OCI-LY3 (cell line): ENCODE measurements at regions not wholly inside any gene's neighbourhood (a gene's known extent, or its start where the extent isn't known, plus 50 kb on each side); places are given as distances from the start of the nearest gene placed in this dataset.
A peak's percentile ranks its signal among the peaks of the same experiment; 100 is the strongest.

ENCODE experiments used
- H2AFZ ChIP-seq: fragments of 200-600, 300-600 bp; shearing (Covaris generic); 2 replicates; pipeline ENCODE4 v1.6.0; 2014; ENCODE audit warnings: antibody characterized with exemption, low read depth, low read length
- H3K27ac ChIP-seq: fragments of 200-600, 300-600 bp; sonication (generic); 2 replicates; pipeline ENCODE4 v1.5.1; 2014; ENCODE audit warnings: mild to moderate bottlenecking, low read length, moderate library complexity, mixed read lengths
- H3K27me3 ChIP-seq: fragments of 200-600, 300-600 bp; sonication (generic); 2 replicates; pipeline ENCODE4 v1.6.1; 2014; ENCODE audit warnings: low read depth, low read length, mixed read lengths
- H3K36me3 ChIP-seq: fragments of 200-600, 300-600 bp; sonication (generic); replicated peaks from 2 replicates; pipeline ENCODE3; 2014; ENCODE audit warnings: low read depth, low read length, mixed read lengths
- H3K4me1 ChIP-seq: fragments of 300-600, 200-600 bp; sonication (generic); 2 replicates; pipeline ENCODE4 v1.6.1; 2014; ENCODE audit warnings: low read length, mixed read lengths
- H3K4me2 ChIP-seq: fragments of 200-600, 300-600 bp; sonication (generic); 2 replicates; pipeline ENCODE4 v1.6.1; 2014; ENCODE audit warnings: low read length, mixed read lengths
- H3K4me3 ChIP-seq: fragments of 300-600, 200-600 bp; sonication (generic); 2 replicates; pipeline ENCODE4 v1.5.1; 2014; ENCODE audit warnings: antibody characterized with exemption, mild to moderate bottlenecking, low read length, moderate library complexity
- H3K79me2 ChIP-seq: fragments of 300-600, 200-600 bp; shearing (Covaris generic); 2 replicates; pipeline ENCODE4 v1.6.1; 2014; ENCODE audit warnings: mild to moderate bottlenecking, low read length, mixed read lengths
- H3K9ac ChIP-seq: fragments of 300-600, 200-600 bp; shearing (Covaris generic); 2 replicates; pipeline ENCODE4 v1.6.0; 2014; ENCODE audit warnings: mild to moderate bottlenecking, low read length, moderate library complexity
- H3K9me3 ChIP-seq: fragments of 200-600, 300-600 bp; shearing (Covaris generic); 2 replicates; pipeline ENCODE4 v1.6.1; 2014; ENCODE audit warnings: low read length, mixed read lengths; ENCODE audit not compliant: insufficient read depth
- H4K20me1 ChIP-seq: fragments of 200-600, 300-600 bp; sonication (generic); 2 replicates; pipeline ENCODE4 v1.6.1; 2016; ENCODE audit warnings: low read length, mixed read lengths; ENCODE audit not compliant: insufficient read depth
- EZH2phosphoT487 ChIP-seq: fragments of 200-600 bp; shearing (Covaris generic); IDR thresholded peaks from 2 replicates; pipeline ENCODE4 v1.6.1; 2018; ENCODE audit warnings: antibody characterized with exemption, mixed run types, low read depth
- TF ChIP-seq, protein P1 (sequence below): fragments of 200-600, 300-600 bp; sonication (generic); IDR thresholded peaks from 2 replicates; pipeline ENCODE4 v1.5.1; 2014; ENCODE audit warnings: antibody characterized with exemption, low read length, low read depth

DNA sequence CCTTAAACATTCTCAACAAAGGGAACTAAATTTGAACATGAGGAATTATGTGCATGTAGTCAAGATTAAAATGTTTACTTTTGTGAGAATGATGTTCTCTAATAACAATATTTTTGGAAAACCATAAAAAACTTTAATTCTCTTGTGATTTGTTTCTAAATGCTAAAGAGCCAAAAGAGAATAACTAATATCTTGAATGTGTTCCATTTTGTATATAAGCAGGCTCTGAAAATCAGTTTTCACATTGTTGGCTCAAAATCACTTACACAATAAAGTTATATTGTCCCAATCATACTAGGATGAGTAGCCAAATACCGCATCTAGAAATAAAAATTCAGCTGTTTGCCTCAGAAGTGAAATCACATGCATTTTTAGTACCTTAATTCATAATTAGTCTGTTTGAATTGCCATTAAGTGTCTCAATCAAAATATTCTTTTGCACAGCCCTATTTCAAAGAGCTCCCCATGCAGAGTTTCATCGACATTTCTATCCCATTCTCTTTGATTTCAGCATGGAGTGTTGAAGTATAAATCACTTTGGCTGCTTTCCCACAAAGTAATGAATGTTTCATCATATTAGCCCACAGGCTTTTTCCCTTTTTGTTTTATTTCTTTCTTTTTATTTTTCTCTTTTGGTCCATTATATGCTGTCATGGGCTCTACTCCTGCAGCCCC lies 420.3 kb upstream of the POM121L12 start:
- Histone ChIP-seq H3K4me2 (no peak overlapping the region), H3K9ac (no peak overlapping the region), H3K4me1 (peaks cover 13% of the 10 kb centered on the region), H3K9me3 (no peaks in the 10 kb centered on the region), H3K27ac (no peak overlapping the region), H3K27me3 (no peaks in the 10 kb centered on the region), H3K4me3 (no peak overlapping the region), H4K20me1 (no peaks in the 10 kb centered on the region), H3K36me3 (no peaks in the 10 kb centered on the region), H3K79me2 (no peaks in the 10 kb centered on the region), H2AFZ (no peak overlapping the region)
- no peak for TF ChIP-seq EZH2phosphoT487
- TF ChIP-seq, protein P1, sequence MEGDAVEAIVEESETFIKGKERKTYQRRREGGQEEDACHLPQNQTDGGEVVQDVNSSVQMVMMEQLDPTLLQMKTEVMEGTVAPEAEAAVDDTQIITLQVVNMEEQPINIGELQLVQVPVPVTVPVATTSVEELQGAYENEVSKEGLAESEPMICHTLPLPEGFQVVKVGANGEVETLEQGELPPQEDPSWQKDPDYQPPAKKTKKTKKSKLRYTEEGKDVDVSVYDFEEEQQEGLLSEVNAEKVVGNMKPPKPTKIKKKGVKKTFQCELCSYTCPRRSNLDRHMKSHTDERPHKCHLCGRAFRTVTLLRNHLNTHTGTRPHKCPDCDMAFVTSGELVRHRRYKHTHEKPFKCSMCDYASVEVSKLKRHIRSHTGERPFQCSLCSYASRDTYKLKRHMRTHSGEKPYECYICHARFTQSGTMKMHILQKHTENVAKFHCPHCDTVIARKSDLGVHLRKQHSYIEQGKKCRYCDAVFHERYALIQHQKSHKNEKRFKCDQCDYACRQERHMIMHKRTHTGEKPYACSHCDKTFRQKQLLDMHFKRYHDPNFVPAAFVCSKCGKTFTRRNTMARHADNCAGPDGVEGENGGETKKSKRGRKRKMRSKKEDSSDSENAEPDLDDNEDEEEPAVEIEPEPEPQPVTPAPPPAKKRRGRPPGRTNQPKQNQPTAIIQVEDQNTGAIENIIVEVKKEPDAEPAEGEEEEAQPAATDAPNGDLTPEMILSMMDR: no peak

DNA sequence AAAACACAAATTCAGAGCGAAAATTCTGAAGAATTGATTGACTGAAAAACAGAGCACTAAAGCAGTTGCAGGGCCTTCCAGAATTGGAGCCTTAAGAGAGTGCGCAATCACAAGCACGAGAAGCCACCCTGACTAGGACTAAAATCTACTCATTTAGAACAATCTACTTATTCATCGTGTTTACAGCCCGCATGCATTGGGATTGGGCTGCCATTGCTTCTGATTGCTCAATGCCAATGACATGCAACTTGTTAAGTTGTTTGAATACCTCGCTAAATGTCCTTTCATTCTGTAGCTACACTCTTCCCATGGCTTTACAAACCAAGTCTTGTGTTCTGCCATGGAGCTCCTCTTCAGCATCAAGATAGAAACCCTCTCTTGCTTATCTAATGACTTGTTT lies 425.9 kb upstream of the POM121L12 start:
- H4K20me1 ChIP-seq: no peaks in the 10 kb centered on the region
- H3K9ac ChIP-seq: no peak overlapping the region
- no peak overlapping the region for H3K27ac ChIP-seq
- no peaks in the 10 kb centered on the region; the same call in 1 of the 2 replicates for H3K4me1 ChIP-seq
- no peaks in the 10 kb centered on the region for H3K27me3 ChIP-seq
- no peak overlapping the region for H3K4me3 ChIP-seq
- H3K79me2 ChIP-seq: no peaks in the 10 kb centered on the region
- H3K4me2 ChIP-seq: no peak overlapping the region
- TF ChIP-seq, protein P1: no peak
- no peak for TF ChIP-seq EZH2phosphoT487
- no peak overlapping the region for H2AFZ ChIP-seq
- no peaks in the 10 kb centered on the region for H3K9me3 ChIP-seq
- no peaks in the 10 kb centered on the region for H3K36me3 ChIP-seq

DNA sequence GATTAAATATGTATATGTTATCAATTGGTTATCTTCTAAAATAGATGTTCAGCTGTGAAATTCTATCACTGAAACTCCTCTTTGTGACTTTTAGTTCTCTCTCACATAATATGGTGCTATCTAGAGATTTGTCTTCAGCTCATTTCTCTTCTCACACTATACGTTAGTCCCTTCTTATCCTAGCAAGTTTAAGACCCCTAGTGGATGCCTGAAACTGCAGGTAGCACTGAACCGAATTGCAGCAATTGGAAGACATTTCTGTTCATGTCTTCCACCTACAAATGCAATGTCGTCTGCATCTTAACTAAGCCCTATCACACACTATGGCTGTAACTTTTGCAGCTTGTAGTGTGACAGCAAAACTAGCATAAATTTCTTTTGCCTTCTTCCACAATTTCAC lies 442.7 kb upstream of the POM121L12 start:
- H4K20me1 ChIP-seq: no peaks in the 10 kb centered on the region
- no peak overlapping the region for H2AFZ ChIP-seq
- H3K4me3 ChIP-seq: no peak overlapping the region
- 0 out of 2 replicates have a peak overlapping the region, but pooled peaks have one; percentile 6 for H3K4me2 ChIP-seq
- no peak overlapping the region for H3K9ac ChIP-seq
- no peaks in the 10 kb centered on the region for H3K4me1 ChIP-seq
- H3K36me3 ChIP-seq: peaks cover 5% of the 10 kb centered on the region
- no peaks in the 10 kb centered on the region for H3K27me3 ChIP-seq
- TF ChIP-seq EZH2phosphoT487: no peak
- TF ChIP-seq, protein P1: peak; percentile 39
- H3K79me2 ChIP-seq: no peaks in the 10 kb centered on the region
- H3K27ac ChIP-seq: no peak overlapping the region
- peaks cover 8% of the 10 kb centered on the region; the same call in 1 of the 2 replicates for H3K9me3 ChIP-seq

DNA sequence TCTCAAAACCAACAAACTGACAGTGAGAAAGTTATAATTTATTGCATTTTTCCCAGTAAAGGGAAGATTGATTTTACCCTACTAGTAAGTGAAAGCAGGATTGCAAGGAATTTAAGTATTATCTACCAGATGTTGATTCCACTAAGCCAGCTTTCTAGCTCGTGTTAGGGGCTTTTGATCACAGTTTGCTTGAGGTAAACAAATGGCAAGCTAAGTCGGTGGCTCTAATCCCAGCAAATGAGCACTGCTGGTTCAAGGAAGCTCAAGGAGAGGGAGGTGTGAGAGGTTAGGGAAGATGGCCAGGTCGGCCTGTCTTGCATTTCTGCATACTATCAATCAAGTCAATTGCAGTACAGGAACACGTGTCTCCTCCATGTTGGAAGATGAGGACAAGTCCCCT lies 448.7 kb upstream of the POM121L12 start:
- Histone ChIP-seq H3K27ac (no peak overlapping the region), H3K4me3 (no peak overlapping the region)

More for the DNA sequence above, 448.7 kb upstream of the POM121L12 start:
- Histone ChIP-seq H2AFZ (no peak overlapping the region), H3K9me3 (no peaks in the 10 kb centered on the region), H3K79me2 (no peaks in the 10 kb centered on the region), H3K9ac (no peak overlapping the region), H4K20me1 (no peaks in the 10 kb centered on the region), H3K27me3 (no peaks in the 10 kb centered on the region), H3K36me3 (no peaks in the 10 kb centered on the region), H3K4me2 (no peak overlapping the region), H3K4me1 (no peaks in the 10 kb centered on the region)
- TF ChIP-seq, protein P1: no peak
- no peak for TF ChIP-seq EZH2phosphoT487
